NCI-H82 treated with DMSO at 0.1 percent for 48 hours (cell line): ENCODE measurements at regions not wholly inside any gene's neighbourhood (a gene's known extent, or its start where the extent isn't known, plus 50 kb on each side); places are given as distances from the start of the nearest gene placed in this dataset.
"Not testable (repeated sequence)": the region's sequence is repeated elsewhere in the genome, so short reads cannot be mapped to it uniquely, and the experiment has no call there.

Experiments
- DNase-seq: peaks from one replicate; lab custom pipeline; 2025; ENCODE audit not compliant: unreplicated experiment; lab: John Stamatoyannopoulos, UW

- DNase-seq, result no peak
Observed at GRCh38 chr18:55764386-55764785, 176.4 kb upstream of the TCF4 start.

DNA sequence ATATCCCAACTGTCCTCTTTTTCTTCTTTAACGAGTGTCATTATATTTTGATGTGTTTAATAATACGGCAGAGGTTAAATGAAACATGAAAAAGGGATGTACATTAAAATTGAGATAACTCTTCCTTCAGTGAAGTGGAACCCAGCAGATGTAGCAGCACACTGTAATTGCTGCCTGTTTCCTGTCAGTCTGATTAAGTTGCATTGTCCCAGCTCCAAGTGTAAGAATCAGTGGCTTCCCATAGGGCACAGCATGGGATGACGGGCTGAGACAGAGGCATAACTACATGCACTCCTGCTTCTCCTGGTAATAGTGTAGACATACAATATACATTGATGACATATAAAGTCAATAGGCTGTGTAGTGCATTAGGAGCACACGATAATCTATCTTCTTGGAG lies 175.8 kb upstream of the TCF4 start:
- DNase-seq, result no peak

DNA sequence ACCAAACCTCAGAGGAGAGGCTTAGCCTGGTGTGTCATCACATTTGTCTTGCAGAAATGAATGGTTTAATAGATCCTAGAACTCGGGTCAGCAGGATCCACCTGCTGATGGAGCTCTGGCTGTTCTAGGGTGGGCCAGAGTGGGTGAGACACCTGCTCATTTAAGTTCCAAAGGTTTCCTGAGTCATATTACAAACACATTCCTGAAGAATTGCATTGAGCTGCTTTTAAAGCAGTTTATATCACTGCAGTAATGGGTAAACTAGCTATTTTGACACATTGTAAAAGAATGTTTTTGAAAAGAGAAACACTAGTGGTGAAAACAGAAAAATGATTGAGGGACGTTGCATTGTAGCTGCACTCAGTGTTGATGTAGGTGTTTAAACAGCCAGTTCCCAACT lies 175.3 kb upstream of the TCF4 start:
- no peak for DNase-seq

GRCh38 chr18:55762424-55762823 lies 174.4 kb upstream of the TCF4 start:
- no peak for DNase-seq

GRCh38 chr18:55753643-55754263 lies 165.8 kb upstream of the TCF4 start:
- DNase-seq, result no peak

GRCh38 chr18:55751476-55751875 lies 163.5 kb upstream of the TCF4 start:
- DNase-seq, result no peak

GRCh38 chr18:55748227-55748738 lies 160.3 kb upstream of the TCF4 start:
- DNase-seq, result no peak

DNA sequence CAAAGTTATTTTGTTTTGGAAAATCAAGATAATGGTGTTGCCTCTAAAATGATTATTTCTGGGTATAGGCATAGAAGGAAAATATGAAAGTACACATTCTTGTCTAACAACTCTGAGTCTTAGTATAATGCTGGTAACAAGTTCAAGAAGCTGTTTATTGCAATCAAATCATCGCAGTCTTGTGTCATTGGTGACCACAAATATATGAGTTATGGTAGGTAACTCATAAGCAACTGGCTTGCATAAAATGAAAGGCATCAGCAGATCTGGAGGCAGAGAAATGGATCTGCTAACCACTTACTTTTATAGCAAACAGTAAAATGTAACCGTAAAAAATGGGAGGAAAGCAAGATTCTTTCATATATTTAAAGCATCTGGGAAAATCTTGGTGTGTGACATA lies 156.2 kb upstream of the TCF4 start:
- no peak for DNase-seq

- DNase-seq, result no peak
Observed at GRCh38 chr18:55743736-55744135, 155.7 kb upstream of the TCF4 start.

DNA sequence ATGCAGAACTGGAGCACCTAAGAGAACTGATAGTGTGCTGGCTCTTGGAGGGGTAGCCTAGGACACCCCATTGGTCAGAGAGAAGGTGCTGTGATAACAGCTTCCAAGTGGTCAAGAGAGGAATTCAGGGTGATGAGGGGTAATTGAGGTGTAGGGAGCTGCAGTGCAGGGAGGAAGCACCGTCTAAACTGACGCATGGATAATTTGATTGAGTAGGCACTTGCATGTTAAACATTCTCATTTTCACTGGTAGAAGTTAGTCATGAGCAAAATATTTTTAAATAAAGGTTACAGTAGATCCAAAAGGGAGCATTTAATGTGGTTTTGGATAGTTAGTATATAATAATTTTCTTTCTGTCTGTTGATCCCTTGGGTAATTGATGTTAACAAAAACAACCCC lies 155.1 kb upstream of the TCF4 start:
- DNase-seq, result no peak

DNA sequence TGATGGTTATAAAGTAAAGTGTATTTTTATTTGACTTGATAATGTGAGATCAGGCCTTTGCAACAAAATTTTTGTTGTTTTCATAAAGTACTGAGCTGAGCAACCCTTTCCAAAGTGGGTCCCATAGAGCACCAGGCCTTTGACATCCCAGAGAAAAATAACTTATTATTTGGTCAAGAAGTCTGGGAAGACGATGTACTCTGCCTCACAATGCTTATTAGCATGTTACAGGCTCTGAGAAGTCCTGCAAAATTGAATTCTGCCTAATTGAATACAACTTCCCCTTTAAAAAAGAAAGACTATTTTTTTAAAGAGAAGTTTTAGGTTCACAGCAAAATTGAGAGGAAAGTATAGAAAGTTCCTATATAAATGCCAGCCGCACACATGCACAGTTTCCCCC lies 151.5 kb upstream of the TCF4 start:
- no peak for DNase-seq

DNA sequence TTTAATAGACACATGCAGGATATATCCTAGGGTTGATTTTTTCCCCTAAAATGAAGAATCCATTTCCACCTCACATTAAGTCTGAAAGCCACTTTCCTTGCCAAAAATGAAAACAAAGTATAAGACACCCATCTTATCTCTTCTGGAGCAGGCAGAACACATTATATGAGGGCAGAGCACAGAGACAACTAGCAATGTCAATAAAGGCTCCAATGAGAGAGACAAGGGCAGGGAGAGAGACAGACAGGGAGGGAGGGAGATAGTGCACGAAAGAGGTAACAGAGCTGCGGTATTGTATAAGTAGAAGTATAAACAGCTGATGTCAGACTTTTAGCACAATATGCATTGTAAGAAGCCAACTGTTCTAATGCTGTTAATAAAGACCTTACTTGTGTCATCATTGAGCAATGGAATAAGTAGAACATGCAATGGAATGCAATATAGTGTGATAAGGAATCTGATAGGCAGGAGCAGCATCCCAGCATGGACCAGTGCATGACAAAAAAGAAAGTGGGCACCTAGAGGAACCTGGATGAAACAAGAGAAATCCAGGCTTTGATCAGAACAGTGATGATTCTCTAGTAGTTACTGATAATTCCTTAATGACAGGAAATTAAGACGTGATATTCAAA lies 150.6 kb upstream of the TCF4 start:
- no peak for DNase-seq

DNA sequence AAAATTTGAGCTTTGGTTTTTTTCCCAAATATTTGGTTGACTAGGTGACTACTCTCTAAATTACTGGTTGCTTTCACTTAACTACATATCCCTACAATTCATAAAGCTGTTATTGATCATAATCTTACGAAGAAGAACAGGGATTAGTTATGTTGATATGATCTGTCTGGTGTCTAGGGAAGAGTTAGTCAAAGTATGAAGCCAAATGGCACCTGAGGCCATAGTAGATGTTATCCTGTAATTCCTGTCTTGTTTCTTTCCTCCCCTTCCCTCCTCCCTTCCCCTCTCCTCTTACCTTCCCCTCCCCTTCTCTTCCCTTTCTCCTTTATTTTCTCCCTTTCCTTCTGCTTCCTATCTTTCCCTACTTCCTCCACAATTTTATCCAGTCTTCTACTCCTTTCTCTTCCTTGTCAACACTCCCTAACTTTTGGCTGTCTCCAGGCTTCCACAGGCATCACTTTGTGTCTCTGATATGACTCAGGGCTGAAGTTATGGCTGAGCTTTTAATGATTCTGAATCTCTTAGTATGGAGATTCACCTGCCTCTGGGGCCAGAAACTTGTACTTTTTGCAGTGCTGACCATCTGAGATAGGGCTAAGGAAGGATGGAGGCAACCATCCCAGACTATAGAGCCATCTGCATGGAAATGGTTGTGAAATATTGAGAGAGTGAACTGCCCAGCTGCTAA lies 149.9 kb upstream of the TCF4 start:
- DNase-seq, result no peak

DNA sequence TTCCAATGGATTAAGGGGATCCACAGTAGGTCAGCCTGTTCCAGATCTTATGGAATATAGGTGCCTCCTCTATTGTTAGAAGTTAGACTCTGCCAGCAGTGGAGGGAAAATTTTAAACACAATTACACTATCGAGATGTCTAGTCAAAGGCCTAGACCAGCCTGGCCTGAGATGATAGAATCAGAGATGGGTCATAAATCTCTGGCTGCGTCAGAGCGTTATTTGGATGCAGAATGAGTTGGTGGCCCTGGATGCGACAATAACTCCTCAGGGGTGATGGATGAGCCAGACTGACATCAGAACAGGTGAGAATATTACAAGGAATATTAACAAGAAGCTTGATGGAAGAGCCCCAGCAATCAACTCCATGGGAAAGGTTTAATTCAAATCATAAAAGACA lies 149.3 kb upstream of the TCF4 start:
- DNase-seq, result no peak

- DNase-seq, result no peak
Observed at GRCh38 chr18:55735969-55736368, 148.0 kb upstream of the TCF4 start.

DNA sequence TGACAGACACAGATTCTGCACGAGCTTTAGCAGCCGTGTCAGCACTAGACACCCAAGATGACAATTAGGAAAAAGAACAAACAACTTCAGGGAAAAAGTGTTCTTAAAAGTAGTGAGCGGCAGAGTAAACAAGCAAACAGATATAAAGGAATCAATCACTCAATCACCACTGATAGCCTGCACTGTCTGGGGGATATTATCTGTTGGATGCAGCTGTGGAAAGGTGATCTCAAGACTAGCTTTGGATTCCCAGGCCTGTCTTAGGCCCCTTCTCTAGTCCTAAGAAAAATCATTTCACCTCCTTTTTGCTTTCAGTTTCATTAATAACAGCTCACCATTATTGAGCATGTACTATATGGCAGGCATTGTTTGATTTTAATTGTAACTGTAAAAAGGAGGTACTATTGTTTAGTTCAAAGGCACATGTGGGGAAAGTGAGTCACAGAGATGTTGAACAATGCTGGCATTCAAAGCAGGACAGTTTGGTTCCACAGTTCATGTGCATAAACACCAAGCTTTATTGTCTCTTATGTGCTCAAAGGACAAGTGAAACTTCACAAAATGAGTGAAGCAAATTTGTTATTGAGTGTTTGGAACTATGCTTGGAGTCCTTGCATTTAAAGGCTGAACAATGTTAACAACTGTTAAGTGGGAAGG lies 147.3 kb upstream of the TCF4 start:
- no peak for DNase-seq

GRCh38 chr18:55732227-55733106 lies 144.5 kb upstream of the TCF4 start:
- DNase-seq, result no peak

DNA sequence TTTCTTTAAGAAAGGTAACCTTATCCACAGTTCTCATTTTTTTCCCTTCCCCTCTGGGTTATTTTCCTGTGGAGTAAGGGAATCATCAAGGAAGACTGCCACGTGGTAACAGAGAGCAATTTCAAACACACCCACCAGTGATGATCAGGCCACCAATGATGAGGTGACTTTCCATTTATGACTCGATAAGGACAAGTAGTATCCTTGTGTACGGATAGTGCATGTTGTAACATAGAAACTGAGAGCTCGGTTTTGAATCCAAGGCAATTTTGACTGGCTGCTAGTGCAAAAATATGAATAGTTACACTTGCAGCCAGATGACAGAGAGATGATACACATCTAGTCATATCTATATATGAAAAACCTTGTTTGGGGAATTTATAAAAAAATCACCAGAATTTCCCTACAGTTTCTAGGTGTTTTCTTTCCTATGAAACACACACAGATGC lies 143.6 kb upstream of the TCF4 start:
- no peak for DNase-seq

GRCh38 chr18:55721006-55721405 lies 133.0 kb upstream of the TCF4 start:
- not testable (repeated sequence) for DNase-seq

GRCh38 chr18:55713707-55714106 lies 125.7 kb upstream of the TCF4 start:
- no peak for DNase-seq

DNA sequence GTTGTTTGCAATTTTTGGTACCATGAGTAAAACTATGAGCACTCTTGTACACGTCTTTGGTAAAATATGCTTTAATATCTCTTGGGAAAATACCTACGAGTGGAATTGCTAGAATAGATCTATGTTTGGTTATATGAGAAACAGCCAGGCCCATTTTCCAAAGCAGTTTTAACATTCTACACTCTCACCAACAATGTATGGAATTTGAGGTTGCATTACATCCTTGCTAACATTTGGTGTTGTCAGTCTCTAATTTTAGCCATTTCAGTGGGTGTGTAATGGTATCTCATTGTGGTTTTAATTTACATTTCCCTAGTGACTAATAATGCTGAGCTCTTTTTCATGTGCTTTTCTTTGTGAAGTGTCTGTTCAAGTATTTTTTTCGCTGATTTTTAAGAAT lies 118.9 kb upstream of the TCF4 start:
- DNase-seq, result no peak
